Right lobe of liver (tissue), 4 donors: ENCODE measurements at regions not wholly inside any gene's neighbourhood (a gene's known extent, or its start where the extent isn't known, plus 50 kb on each side); places are given as distances from the start of the nearest gene placed in this dataset.

ENCODE experiments used
- POLR2A ChIP-seq: fragments of 450-650 bp; IDR thresholded peaks from one replicate; pipeline ENCODE4 v1.6.1; 2017; ENCODE audit warnings: antibody characterized with exemption, mild to moderate bottlenecking
- TF ChIP-seq, protein P1 (sequence below), 4 donors: fragments of 200-600 bp in 3 of 4; fragments of 450-650 bp in 1 of 4; IDR thresholded peaks; one replicate each; pipeline versions ENCODE4 v1.5.1 to v1.8.0; 2016 to 2022; ENCODE audit warnings: antibody characterized with exemption in 4 of 4, mild to moderate bottlenecking in 2 of 4
- donor health status: DM: no; HTN: no; CAD: no.
- donor health status: DM: no; HTN: no; CAD: no.
- donor health status: DM: no; HTN: yes; CAD: no.

DNA sequence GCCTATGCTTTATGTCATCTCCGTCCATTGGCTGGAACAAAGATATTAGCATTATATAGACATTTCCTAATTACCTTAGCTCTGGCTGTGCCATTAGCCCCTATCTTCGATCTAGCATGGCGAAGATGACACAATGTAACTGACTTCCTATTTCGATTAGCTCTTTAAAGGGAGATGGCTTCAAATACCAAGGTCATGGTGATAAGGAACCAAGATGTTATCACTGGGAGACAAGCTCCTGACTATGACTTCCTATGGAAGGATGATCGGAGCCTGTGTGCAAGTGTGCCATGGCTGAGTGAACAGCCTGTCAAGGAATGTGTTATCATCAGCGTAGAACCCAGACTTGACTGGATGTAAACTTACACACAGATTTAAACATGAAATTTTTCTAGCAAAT is 602.1 kb downstream of the PSAT1 start:
- TF ChIP-seq, protein P1, sequence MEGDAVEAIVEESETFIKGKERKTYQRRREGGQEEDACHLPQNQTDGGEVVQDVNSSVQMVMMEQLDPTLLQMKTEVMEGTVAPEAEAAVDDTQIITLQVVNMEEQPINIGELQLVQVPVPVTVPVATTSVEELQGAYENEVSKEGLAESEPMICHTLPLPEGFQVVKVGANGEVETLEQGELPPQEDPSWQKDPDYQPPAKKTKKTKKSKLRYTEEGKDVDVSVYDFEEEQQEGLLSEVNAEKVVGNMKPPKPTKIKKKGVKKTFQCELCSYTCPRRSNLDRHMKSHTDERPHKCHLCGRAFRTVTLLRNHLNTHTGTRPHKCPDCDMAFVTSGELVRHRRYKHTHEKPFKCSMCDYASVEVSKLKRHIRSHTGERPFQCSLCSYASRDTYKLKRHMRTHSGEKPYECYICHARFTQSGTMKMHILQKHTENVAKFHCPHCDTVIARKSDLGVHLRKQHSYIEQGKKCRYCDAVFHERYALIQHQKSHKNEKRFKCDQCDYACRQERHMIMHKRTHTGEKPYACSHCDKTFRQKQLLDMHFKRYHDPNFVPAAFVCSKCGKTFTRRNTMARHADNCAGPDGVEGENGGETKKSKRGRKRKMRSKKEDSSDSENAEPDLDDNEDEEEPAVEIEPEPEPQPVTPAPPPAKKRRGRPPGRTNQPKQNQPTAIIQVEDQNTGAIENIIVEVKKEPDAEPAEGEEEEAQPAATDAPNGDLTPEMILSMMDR (IDR thresholded peaks at IDR 0.05), result no peak
- TF ChIP-seq POLR2A, result no peak
